KMS-11 (cell line): ENCODE measurements at regions not wholly inside any gene's neighbourhood (a gene's known extent, or its start where the extent isn't known, plus 50 kb on each side); places are given as distances from the start of the nearest gene placed in this dataset.

Source experiments
- H2AFZ ChIP-seq: fragments of 200-600 bp; sonication (generic); 2 replicates; pipeline ENCODE4 v1.6.1; 2016; ENCODE audit warnings: antibody characterized with exemption, mixed run types, low read depth
- H3K27ac ChIP-seq: fragments of 200-600 bp; sonication (generic); 2 replicates; pipeline ENCODE4 v1.6.1; 2016; ENCODE audit warnings: mild to moderate bottlenecking, mixed run types
- H3K27me3 ChIP-seq: fragments of 200-600 bp; sonication (generic); 2 replicates; pipeline ENCODE4 v1.6.1; 2017; ENCODE audit warnings: mild to moderate bottlenecking, low read depth, mixed run types, moderate library complexity; ENCODE audit not compliant: insufficient read depth
- H3K36me3 ChIP-seq: fragments of 200-600 bp; sonication (generic); 2 replicates; pipeline ENCODE4 v1.6.1; 2017; ENCODE audit warnings: mild to moderate bottlenecking, mixed run types; ENCODE audit not compliant: insufficient read depth
- H3K4me1 ChIP-seq: fragments of 200-600 bp; sonication (generic); 2 replicates; pipeline ENCODE4 v1.6.1; 2016; ENCODE audit warnings: mild to moderate bottlenecking, low read depth, mixed run types; ENCODE audit not compliant: poor library complexity, severe bottlenecking
- H3K4me2 ChIP-seq: fragments of 200-600 bp; sonication (generic); 2 replicates; pipeline ENCODE4 v1.7.0; 2016; ENCODE audit warnings: mild to moderate bottlenecking, mixed run types
- H3K4me3 ChIP-seq: fragments of 200-600 bp; sonication (generic); IDR thresholded peaks from 2 replicates; pipeline ENCODE4 v1.6.1; 2017; ENCODE audit warnings: low read depth, low read length, mixed read lengths; ENCODE audit not compliant: insufficient read depth
- H3K79me2 ChIP-seq: fragments of 200-600 bp; sonication (generic); 2 replicates; pipeline ENCODE4 v1.6.1; 2016; ENCODE audit warnings: low read depth, mixed run types; ENCODE audit not compliant: insufficient read depth
- H3K9ac ChIP-seq: fragments of 200-600 bp; sonication (generic); 2 replicates; pipeline ENCODE4 v1.6.1; 2016; ENCODE audit warnings: mild to moderate bottlenecking, mixed run types
- H4K20me1 ChIP-seq: fragments of 200-600 bp; sonication (generic); 2 replicates; pipeline ENCODE4 v1.6.1; 2016; ENCODE audit warnings: mild to moderate bottlenecking, mixed run types; ENCODE audit not compliant: insufficient read depth
- TF ChIP-seq, protein P1 (sequence below): fragments of 200-600 bp; sonication (generic); conservative IDR thresholded peaks from 2 replicates; pipeline ENCODE4 v1.6.1; 2017; ENCODE audit warnings: low read depth, mild to moderate bottlenecking, antibody characterized with exemption, low read length, moderate library complexity, mixed read lengths

DNA sequence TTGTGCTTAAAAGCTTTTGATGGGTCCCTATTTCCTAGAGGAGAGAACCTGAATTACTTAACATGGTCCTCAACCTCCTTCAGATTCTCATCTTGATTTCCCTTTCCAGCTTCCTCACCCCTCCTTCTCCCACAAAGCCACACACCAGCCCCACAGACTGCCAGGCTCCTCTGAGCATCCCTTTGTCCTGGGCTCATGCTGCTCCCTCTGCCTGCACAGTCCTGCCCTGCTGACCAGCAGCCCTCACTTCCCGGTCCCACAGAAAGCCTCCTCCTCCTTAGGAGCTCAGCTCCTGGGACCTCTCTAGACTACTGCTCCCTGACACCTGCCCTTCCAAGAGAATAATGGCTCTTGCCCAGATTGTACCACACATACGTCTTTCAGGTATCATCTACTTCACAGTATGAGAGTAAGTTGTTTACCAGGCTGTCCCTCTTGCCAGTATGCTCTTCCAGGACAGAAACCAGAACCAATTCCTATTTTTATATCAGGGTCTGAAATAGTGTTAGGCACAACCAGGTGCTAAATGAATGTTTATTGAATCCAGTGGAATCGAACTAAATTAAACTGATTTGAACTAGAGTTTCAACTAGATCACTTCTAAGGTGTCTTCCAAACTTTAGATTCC is 373.4 kb downstream of the LMX1A start:
- H3K4me1 ChIP-seq: no peaks in the 10 kb centered on the region
- H3K79me2 ChIP-seq: no peaks in the 10 kb centered on the region
- TF ChIP-seq, protein P1, sequence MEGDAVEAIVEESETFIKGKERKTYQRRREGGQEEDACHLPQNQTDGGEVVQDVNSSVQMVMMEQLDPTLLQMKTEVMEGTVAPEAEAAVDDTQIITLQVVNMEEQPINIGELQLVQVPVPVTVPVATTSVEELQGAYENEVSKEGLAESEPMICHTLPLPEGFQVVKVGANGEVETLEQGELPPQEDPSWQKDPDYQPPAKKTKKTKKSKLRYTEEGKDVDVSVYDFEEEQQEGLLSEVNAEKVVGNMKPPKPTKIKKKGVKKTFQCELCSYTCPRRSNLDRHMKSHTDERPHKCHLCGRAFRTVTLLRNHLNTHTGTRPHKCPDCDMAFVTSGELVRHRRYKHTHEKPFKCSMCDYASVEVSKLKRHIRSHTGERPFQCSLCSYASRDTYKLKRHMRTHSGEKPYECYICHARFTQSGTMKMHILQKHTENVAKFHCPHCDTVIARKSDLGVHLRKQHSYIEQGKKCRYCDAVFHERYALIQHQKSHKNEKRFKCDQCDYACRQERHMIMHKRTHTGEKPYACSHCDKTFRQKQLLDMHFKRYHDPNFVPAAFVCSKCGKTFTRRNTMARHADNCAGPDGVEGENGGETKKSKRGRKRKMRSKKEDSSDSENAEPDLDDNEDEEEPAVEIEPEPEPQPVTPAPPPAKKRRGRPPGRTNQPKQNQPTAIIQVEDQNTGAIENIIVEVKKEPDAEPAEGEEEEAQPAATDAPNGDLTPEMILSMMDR: no peak
- H3K9ac ChIP-seq: no peak overlapping the region
- H3K4me3 ChIP-seq: no peak overlapping the region
- no peak overlapping the region for H3K27ac ChIP-seq
- H3K27me3 ChIP-seq: no peaks in the 10 kb centered on the region
- no peak overlapping the region for H3K4me2 ChIP-seq
- H3K36me3 ChIP-seq: no peaks in the 10 kb centered on the region
- no peaks in the 10 kb centered on the region for H4K20me1 ChIP-seq
- H2AFZ ChIP-seq: no peak overlapping the region

DNA sequence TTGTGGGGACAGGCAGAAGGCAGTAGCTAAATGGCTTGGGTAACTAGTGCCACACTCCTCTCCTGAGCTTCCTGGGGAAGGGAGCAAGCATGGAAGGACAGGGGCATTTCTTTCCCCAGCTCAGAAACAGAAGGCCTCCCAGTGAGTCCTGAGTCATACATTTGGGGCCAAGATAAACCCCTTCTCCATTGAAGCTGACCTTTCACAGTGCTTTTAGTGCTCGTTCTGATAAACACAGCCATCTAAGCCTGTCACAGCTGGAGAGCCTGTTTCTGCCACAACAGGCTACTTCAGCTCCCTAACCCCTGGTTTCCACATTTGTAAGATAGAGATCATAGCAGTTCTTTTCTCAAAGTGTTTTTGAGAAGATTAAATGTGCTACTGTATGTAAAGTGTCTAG is 374.0 kb downstream of the LMX1A start:
- TF ChIP-seq, protein P1: no peak
- no peaks in the 10 kb centered on the region for H3K27me3 ChIP-seq
- H3K4me2 ChIP-seq: no peak overlapping the region

DNA sequence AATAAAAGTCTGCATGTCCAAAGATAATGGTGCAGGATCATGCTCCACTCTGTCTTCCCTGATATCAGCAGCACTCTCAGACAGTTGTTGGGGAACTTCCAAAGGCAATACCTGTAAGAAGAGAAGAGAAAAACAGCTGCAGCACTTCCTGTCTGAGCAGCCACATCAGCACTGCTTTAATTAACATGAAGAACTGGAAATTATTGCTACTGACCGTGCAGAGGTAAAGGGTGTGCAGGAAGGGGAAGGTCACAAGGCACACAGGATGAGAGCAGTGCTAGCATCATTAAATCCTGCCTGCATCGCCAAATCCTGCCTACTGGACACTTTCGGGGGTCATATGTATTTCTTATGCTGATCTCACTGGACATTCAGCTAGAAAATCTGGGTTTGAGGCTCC is 379.0 kb downstream of the LMX1A start:
- Histone ChIP-seq H3K4me3 (no peak overlapping the region), H4K20me1 (no peaks in the 10 kb centered on the region)

More for the DNA sequence above, 374.0 kb downstream of the LMX1A start:
- H3K9ac ChIP-seq: no peak overlapping the region
- H3K36me3 ChIP-seq: no peaks in the 10 kb centered on the region
- H3K4me3 ChIP-seq: no peak overlapping the region
- no peaks in the 10 kb centered on the region for H3K79me2 ChIP-seq
- no peak overlapping the region for H3K27ac ChIP-seq
- no peaks in the 10 kb centered on the region for H4K20me1 ChIP-seq
- no peak overlapping the region for H2AFZ ChIP-seq
- H3K4me1 ChIP-seq: no peaks in the 10 kb centered on the region

DNA sequence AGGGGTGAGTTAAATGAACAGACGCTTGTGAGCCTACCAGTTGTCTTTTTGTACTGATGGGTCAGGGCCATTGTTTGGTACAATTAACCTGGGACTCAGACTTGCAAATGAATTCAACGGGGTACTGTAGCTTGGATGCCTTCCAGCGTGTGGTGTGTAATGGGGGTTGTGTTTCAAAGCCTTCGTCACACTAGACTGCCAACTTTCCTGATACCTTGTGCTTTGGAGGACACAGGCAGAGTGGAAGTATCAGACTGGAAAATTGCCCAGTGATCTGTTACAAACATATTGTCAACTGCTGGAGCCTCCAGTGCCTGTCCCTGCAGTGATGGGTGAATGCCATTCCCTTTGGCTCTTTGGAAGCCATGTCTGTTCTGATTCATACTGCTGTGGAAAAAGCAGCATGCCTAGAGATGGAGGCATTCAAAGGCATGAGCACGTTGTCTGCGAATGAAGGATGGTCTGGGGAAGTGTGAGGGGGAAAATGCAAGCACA is 384.5 kb downstream of the LMX1A start:
- H2AFZ ChIP-seq: no peak overlapping the region
- no peaks in the 10 kb centered on the region for H3K4me1 ChIP-seq
- no peak overlapping the region for H3K4me2 ChIP-seq
- no peaks in the 10 kb centered on the region for H3K27me3 ChIP-seq
- no peak overlapping the region for H3K9ac ChIP-seq
- TF ChIP-seq, protein P1: no peak
- H3K4me3 ChIP-seq: no peak overlapping the region
- H3K79me2 ChIP-seq: no peaks in the 10 kb centered on the region
- no peaks in the 10 kb centered on the region for H4K20me1 ChIP-seq
- H3K36me3 ChIP-seq: no peaks in the 10 kb centered on the region
- H3K27ac ChIP-seq: no peak overlapping the region

More for the DNA sequence above, 379.0 kb downstream of the LMX1A start:
- H3K4me1 ChIP-seq: no peaks in the 10 kb centered on the region
- TF ChIP-seq, protein P1: no peak
- H3K36me3 ChIP-seq: no peaks in the 10 kb centered on the region
- no peak overlapping the region for H3K4me2 ChIP-seq
- no peak overlapping the region for H2AFZ ChIP-seq
- no peaks in the 10 kb centered on the region for H3K27me3 ChIP-seq
- no peak overlapping the region for H3K27ac ChIP-seq
- H3K79me2 ChIP-seq: no peaks in the 10 kb centered on the region
- no peak overlapping the region for H3K9ac ChIP-seq
